ENCODE measurements at regions not wholly inside any gene's neighbourhood (a gene's known extent, or its start where the extent isn't known, plus 50 kb on each side); places are given as distances from the start of the nearest gene placed in this dataset.

DNA sequence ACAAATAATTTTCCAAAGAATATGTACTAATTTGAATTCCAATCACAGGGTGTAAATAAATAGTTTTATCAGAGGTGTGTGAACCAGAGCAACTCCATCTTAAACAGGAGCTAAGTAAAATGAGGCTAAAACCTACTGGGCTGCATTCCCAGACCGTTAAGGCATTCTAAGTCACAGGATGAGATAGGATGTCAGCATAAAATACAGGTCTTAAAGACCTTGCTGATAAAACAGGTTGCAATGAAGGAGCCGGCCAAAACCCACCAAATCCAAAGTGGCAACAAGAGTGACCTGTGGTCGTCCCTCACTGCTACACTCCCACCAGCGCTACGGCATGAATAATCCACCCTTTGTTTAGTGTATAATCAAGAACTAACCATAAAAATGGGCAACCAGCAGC is 291.7 kb upstream of the SEMA3D start:
- no peak for DNase-seq

DNA sequence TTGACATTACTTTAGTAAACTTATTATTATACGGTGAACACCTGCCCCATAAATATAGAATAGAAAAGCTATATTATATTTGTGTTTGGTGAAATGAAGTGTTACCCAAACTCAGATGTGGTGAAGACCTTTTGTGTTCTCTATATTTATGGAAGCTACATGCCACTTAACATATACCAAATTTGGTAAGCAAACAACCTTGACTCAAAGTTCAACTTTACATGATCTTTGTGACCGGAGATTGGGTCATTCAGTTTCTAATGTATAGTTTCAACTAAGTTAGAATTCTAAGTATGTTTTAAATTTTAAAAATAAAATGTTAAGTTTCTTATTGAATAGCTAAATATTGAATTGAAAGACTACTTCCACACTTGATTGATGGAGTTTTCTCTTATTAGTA is 288.6 kb upstream of the SEMA3D start:
- no peak for DNase-seq

- no peak for DNase-seq
Measured at GRCh38 chr7:85475071-85475470, 288.2 kb upstream of the SEMA3D start.

DNA sequence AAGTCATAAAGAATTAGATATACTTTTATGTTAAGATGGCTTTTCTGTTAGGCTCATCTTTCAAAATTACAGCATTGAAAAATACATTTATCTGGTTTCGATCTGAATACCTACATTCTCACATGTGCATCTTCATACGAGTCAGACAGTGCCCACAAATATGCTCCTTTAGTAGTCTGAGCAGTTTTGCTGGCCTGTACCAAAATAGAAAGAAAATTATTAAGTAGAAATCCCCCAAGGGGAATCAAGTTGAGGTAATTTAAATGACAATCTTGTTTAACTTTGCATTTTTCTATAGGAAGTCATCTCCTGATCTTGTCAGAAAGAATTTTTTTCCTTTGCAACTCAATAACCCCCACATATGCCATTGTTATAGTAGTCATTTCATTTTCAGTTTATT is 287.4 kb upstream of the SEMA3D start:
- no peak for DNase-seq

GRCh38 chr7:85471740-85472139 is 284.9 kb upstream of the SEMA3D start:
- DNase-seq: no peak

- DNase-seq: no peak
Measured at GRCh38 chr7:85471307-85471706, 284.5 kb upstream of the SEMA3D start.

GRCh38 chr7:85469446-85470010 is 282.7 kb upstream of the SEMA3D start:
- DNase-seq: no peak

- DNase-seq: no peak
Measured at GRCh38 chr7:85464042-85464651, 277.3 kb upstream of the SEMA3D start.

DNA sequence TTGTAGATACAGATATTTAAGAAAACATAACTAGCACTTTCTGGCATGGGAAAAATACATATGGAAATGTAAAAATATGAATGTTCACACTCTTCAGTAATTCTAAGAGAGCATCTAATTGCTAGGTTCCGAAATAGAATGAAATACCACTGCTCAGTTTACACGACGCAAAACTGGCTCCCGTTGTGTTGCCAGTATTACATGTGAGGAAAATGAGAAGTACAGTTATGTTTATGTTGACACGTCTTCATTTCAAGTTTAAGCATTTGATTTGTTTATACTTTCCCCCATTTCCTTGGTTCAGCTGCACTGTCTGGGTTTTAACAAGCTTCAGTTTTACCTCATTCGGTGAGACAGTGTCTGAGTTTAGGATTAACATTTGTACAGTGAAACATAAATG is 275.8 kb upstream of the SEMA3D start:
- DNase-seq: no peak

GRCh38 chr7:85457911-85458310 is 271.1 kb upstream of the SEMA3D start:
- DNase-seq: no peak

DNA sequence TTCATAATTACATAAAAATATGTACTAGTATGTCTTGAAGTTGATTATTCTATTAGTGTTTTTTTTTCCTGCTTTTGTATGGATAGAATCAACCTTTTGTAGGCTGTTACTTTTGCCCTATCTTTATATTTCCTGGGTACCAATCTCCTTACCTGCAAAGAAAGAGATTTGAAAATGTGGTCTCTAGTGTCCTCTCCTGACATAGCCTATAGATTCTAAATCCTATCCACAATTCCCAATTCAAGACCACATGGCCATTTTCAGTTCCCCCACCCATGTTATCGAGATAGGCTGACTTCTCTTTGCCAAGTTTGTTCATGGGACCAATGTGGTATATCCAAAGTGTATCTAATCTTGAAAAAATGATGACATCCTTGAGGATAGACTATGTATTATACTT is 269.4 kb upstream of the SEMA3D start:
- no peak for DNase-seq

GRCh38 chr7:85454904-85455303 is 268.0 kb upstream of the SEMA3D start:
- no peak for DNase-seq

GRCh38 chr7:85452674-85453073 is 265.8 kb upstream of the SEMA3D start:
- DNase-seq: no peak

GRCh38 chr7:85449478-85449877 is 262.6 kb upstream of the SEMA3D start:
- DNase-seq: no peak

GRCh38 chr7:85447004-85447403 is 260.1 kb upstream of the SEMA3D start:
- no peak for DNase-seq

DNA sequence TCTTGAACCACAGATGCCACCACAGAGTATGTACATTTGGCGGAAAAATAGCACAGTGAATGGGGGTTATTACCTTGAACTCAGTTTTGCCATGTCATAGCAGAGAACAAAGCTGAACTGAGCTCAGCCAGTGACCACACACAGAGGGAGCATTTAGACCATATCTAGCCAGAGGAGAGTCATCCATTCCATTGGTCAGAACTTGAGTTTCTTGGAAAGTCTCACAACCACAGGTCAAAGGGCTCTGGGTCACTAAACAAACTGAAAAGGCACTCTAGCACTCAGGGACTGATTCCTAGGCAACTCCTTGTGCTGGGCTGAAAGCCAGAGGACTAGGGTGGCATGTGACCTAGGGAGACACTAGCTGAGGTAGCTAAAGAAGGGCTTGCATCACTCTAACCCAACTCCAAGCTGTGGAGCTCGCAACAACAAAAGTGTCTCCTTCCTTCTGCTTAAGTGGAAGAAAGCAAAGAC is 239.7 kb upstream of the SEMA3D start:
- DNase-seq: no peak

DNA sequence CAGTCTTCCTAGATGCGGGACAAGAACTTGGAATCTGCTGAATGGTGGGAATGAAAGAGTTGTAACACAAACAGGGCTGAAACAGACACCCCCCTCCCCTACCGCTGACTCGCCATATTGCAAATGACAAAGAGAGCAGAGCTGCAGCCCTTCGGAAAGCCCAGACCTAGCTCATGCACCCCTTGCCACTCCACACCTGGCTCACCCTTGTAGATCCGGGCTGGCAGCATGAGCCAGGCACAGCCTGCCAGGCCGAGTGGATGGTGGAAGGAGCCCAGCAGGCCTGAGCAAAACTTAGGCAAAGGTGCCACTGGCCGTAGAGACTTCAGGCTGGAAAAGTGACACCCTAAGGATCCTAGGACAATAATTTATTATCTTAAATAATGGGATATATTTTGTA is 237.4 kb upstream of the SEMA3D start:
- DNase-seq: no peak

DNA sequence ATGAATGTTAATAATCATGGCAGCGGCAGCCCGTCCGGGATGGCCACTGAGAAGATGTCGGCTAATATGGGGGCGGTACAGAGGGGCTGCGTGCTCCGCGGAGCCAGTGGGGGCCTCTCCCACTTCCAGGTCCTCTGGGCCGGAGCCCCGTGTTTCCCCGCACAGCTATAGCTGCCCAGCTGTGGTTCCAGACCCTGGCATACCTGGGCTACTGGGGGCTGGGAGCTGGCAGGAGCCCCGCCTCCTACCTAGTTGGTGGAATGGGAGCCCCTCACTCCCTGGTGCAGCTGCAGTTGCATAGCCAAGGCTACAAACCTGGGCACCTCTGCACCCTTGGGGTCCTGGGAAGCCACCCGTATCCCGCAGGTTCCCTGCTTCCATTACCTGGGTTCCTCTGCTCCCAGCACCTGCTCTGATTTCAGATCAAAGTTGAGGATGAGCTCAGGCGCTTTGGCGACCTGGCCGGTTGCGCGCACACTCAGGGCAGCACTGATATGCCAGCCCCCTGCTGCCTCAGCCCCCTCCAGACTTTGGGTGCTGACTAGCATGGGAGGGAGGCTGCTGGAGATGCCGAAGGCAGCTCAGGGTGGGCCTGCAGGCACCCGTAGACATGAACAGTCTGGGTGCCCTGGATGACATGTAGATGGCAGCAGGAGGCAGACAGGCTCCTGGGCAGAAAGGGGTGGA is 236.5 kb upstream of the SEMA3D start:
- DNase-seq: no peak

GRCh38 chr7:85415743-85416142 is 228.9 kb upstream of the SEMA3D start:
- no peak for DNase-seq

- DNase-seq: no peak
Measured at GRCh38 chr7:85413718-85414117, 226.9 kb upstream of the SEMA3D start.

GRCh38 chr7:85412912-85413311 is 226.1 kb upstream of the SEMA3D start:
- DNase-seq: no peak

GRCh38 chr7:85407391-85407790 is 220.5 kb upstream of the SEMA3D start:
- no peak for DNase-seq

GRCh38 chr7:85405016-85405902 is 218.4 kb upstream of the SEMA3D start:
- DNase-seq: no peak

DNA sequence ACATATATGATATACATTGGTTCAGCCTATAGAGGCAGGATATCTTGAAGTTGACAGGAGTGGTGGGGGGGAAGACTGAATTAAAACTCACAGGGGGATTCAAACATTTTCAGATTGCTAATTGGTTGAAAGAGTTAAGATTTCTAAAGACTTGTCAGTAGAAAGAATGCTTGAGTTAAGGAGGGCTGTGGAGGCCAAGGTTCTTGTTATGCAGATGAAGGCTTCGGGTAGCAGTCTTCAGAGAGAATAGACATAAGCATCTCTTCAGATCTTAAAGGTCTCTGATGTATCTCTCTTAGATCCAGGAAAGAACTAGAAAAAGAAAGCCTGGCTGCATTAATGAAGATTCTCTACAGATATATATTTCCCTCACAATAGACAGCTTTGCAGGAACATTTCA is 209.8 kb upstream of the SEMA3D start:
- DNase-seq: no peak

Data from NCI-H510A (cell line).